Pancreas (tissue), 10 donors: ENCODE measurements at regions not wholly inside any gene's neighbourhood (a gene's known extent, or its start where the extent isn't known, plus 50 kb on each side); places are given as distances from the start of the nearest gene placed in this dataset.
"Not testable (repeated sequence)": the region's sequence is repeated elsewhere in the genome, so short reads cannot be mapped to it uniquely, and the experiment has no call there.

Experiments
- ATAC-seq, 4 donors: fragments of 200-7000 bp; cut with Tn5 transposase; one replicate each; pipeline versions ENCODE4 v1.8.0 to v1.9.1; 2020; ENCODE audit warnings: mild to moderate bottlenecking in 4 of 4, moderate library complexity in 4 of 4
- DNase-seq, 6 donors: peaks; one replicate each; pipeline ENCODE4 v3.0.0-alpha.2; 2020
- FAIRE-seq: peaks from 2 replicates; lab custom pipeline; 2012; peaks lifted over from hg19 to GRCh38; lab: Jason Lieb, UNC
- H3K27ac ChIP-seq, 4 donors: fragments of 200-600 bp; sonication (generic); 1 replicate in 3 of 4; 2 replicates in 1 of 4; pipeline versions ENCODE4 v1.5.0 to v1.8.0; 2020
- H3K27me3 ChIP-seq, 4 donors: fragments of 200-600 bp; one replicate each; pipeline ENCODE4 v1.8.0; 2021
- H3K36me3 ChIP-seq, 3 donors: fragments of 200-600 bp; sonication (generic) in 1 of 3; one replicate each; pipeline versions ENCODE4 v1.5.0 to v1.8.0; 2020 to 2021
- H3K4me1 ChIP-seq, 3 donors: fragments of 200-600 bp; one replicate each; pipeline ENCODE4 v1.8.0; 2021
- H3K4me3 ChIP-seq, 4 donors: fragments of 200-600 bp; sonication (generic) in 2 of 4; one replicate each; pipeline versions ENCODE4 v1.5.0 to v1.8.0; 2020 to 2021
- H3K9me3 ChIP-seq, 4 donors: fragments of 200-600 bp; one replicate each; pipeline ENCODE4 v1.8.0; 2021
- WGBS, 2 donors: extraction: QIAGEN DNeasy Blood & Tissue Kit; methylation state at CpG; one replicate each; pipeline ENCODE4 v1.1.7; 2013; 5-methylcytosine and 5-hydroxymethylcytosine counted together
- intact Hi-C, 3 donors: fragments of 100-400 bp; cut with DNase I; formaldehyde crosslinking; loops; one replicate each; pipeline versions ENCODE4 v1.11.1 to v1.14.2; 2022
- TF ChIP-seq, protein P1 (sequence below), 4 donors: fragments of 200-600 bp; sonication (generic) in 3 of 4; IDR thresholded peaks; one replicate each; pipeline versions ENCODE4 v1.5.0 to v1.8.0; 2021; ENCODE audit warnings: antibody characterized with exemption in 4 of 4
- donor health status: healthy with polysubstance abuse.
- donor health status: DM: no; HTN: no; CAD: no; lungs with moderate emphysema.
- donor health status: DM: no; HTN: no; CAD: no.
- donor health status: control.
- donor health status: control.
- donor health status: Bipolar disorder and iron deficiency.
- donor health status: DM: yes; HTN: yes; CAD: no.
- donor health status: DM: no; HTN: no; CAD: no.
- donor health status: DM: no; HTN: no; CAD: no.
- donor health status: DM: yes; HTN: yes; CAD: no.

GRCh38 chr11:116687458-116688201 lies 85.2 kb downstream of the BUD13 start:
- no peak overlapping the region for H3K27ac ChIP-seq
- TF ChIP-seq, protein P1, sequence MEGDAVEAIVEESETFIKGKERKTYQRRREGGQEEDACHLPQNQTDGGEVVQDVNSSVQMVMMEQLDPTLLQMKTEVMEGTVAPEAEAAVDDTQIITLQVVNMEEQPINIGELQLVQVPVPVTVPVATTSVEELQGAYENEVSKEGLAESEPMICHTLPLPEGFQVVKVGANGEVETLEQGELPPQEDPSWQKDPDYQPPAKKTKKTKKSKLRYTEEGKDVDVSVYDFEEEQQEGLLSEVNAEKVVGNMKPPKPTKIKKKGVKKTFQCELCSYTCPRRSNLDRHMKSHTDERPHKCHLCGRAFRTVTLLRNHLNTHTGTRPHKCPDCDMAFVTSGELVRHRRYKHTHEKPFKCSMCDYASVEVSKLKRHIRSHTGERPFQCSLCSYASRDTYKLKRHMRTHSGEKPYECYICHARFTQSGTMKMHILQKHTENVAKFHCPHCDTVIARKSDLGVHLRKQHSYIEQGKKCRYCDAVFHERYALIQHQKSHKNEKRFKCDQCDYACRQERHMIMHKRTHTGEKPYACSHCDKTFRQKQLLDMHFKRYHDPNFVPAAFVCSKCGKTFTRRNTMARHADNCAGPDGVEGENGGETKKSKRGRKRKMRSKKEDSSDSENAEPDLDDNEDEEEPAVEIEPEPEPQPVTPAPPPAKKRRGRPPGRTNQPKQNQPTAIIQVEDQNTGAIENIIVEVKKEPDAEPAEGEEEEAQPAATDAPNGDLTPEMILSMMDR (IDR thresholded peaks at IDR 0.05): no peak
- FAIRE-seq (no peak), ATAC-seq (no peak), DNase-seq (peak in 1 of 6 donors; percentile 27)
- H3K4me1 ChIP-seq: no peaks in the 10 kb centered on the region
- no peaks in the 10 kb centered on the region for H3K9me3 ChIP-seq
- H3K27me3 ChIP-seq: no peaks in the 10 kb centered on the region
- WGBS, 2 donors: 55% methylated on average over 6 of the region's 6 CpGs
- H3K4me3 ChIP-seq: no peak overlapping the region
- intact Hi-C loops: no loop called here
- no peaks in the 10 kb centered on the region for H3K36me3 ChIP-seq

GRCh38 chr11:116686866-116687265 lies 85.9 kb downstream of the BUD13 start:
- Histone ChIP-seq H3K4me3 (no peak overlapping the region), H3K4me1 (no peaks in the 10 kb centered on the region), H3K36me3 (no peaks in the 10 kb centered on the region), H3K27me3 (no peaks in the 10 kb centered on the region), H3K9me3 (no peaks in the 10 kb centered on the region), H3K27ac (no peak overlapping the region)
- no peak for FAIRE-seq
- ATAC-seq: no peak
- no peak for DNase-seq
- TF ChIP-seq, protein P1 (IDR thresholded peaks at IDR 0.05): no peak
- intact Hi-C loops: no loop called here
- WGBS, 2 donors: 43 to 56% methylated on average over 9 of the region's 9 CpGs

GRCh38 chr11:116683982-116684381 lies 88.8 kb downstream of the BUD13 start:
- H3K36me3 ChIP-seq: no peaks in the 10 kb centered on the region
- 70 to 86% methylated on average over 3 of the region's 3 CpGs for WGBS, 2 donors
- intact Hi-C loops: no loop called here
- no peak for FAIRE-seq
- ATAC-seq: no peak
- H3K9me3 ChIP-seq: no peaks in the 10 kb centered on the region
- no peak overlapping the region for H3K4me3 ChIP-seq
- H3K4me1 ChIP-seq: no peaks in the 10 kb centered on the region
- H3K27ac ChIP-seq: no peak overlapping the region
- TF ChIP-seq, protein P1 (IDR thresholded peaks at IDR 0.05): no peak
- DNase-seq: no peak
- no peaks in the 10 kb centered on the region for H3K27me3 ChIP-seq

- Histone ChIP-seq H3K4me3 (no peak overlapping the region), H3K36me3 (no peaks in the 10 kb centered on the region), H3K9me3 (no peaks in the 10 kb centered on the region), H3K27me3 (no peaks in the 10 kb centered on the region), H3K27ac (no peak overlapping the region), H3K4me1 (no peaks in the 10 kb centered on the region)
- WGBS, 2 donors: 59 to 70% methylated on average over 4 of the region's 4 CpGs
- ATAC-seq (no peak), FAIRE-seq (no peak), DNase-seq (no peak)
- intact Hi-C loops: no loop called here
- TF ChIP-seq, protein P1 (IDR thresholded peaks at IDR 0.05): no peak
Measured at GRCh38 chr11:116680349-116681125, 92.2 kb downstream of the BUD13 start.

DNA sequence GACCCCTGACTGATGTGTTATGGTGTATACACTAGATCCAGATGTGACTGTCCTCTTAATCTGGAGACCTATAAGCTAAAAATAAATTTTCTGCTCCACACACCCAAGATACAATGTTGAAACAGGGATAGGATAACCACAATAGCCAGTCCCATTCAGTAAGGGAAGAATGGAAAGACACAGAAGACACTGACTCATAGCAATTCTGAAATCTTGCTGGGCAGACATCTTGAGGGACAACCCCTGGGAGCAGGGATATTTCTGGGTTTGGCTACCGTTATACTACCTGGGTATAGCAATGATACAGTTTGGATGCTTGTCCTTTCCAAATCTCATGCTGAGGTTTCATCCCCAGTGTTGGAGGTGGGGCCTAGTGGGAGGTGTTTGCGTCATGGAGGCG lies 93.9 kb downstream of the BUD13 start:
- Histone ChIP-seq H3K4me1 (no peaks in the 10 kb centered on the region), H3K4me3 (no peak overlapping the region), H3K9me3 (no peaks in the 10 kb centered on the region), H3K27ac (no peak overlapping the region), H3K36me3 (no peaks in the 10 kb centered on the region), H3K27me3 (no peaks in the 10 kb centered on the region)
- no peak for FAIRE-seq
- intact Hi-C loops: no loop called here
- no peak for ATAC-seq
- WGBS, 2 donors: 80 to 87% methylated on average over 3 of the region's 3 CpGs
- TF ChIP-seq, protein P1 (IDR thresholded peaks at IDR 0.05): no peak
- no peak for DNase-seq

DNA sequence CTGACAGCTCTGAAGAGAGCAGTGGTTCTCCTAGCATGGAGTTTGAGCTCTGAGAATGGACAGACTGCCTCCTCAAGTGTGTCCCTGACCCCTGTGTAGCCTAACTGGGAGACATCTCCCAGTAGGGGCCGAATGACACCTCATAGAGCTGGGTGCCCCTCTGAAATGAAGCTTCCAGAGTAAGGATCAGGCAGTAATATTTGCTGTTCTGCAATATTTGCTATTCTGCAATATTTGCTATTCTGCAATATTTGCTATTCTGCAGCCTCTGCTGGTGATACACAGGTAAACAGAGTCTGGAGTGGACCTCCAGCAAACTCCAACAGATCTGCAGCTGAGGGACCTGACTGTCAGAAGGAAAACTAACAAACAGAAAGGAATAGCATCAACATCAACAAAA lies 105.5 kb downstream of the BUD13 start:
- 23 to 29% methylated on average over 1 of the region's 1 CpG for WGBS, 2 donors
- H3K4me1 ChIP-seq, DNase-seq, H3K4me3 ChIP-seq, H3K27me3 ChIP-seq, FAIRE-seq, H3K36me3 ChIP-seq, H3K27ac ChIP-seq, intact Hi-C loops, H3K9me3 ChIP-seq, ATAC-seq: not testable (repeated sequence)

DNA sequence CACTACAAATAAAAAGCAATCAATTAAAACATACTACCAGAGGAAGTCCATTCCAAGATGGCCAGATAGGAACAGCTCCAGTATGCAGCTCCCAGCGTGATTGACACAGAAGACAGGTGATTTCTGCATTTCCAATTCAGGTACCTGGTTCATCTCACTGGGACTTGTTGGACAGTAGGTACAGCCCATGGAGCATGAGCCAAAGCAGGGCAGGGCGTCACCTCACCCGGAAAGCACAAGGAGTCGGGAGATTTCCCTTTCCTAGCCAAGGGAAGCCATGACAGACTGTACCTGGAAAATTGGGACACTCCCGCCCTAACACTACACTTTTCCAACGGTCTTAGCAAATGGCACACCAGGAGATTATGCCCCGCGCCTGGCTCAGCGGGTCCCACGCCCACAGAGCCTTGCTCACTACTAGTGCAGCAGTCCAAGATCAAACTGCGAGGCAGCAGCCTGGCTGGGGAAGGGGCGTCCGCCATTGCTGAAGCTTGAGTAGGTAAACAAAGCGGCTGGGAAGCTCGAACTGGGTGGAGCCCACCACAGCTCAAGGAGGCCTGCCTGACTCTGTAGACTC lies 106.0 kb downstream of the BUD13 start:
- H3K4me3 ChIP-seq, H3K27me3 ChIP-seq, intact Hi-C loops, H3K36me3 ChIP-seq, H3K9me3 ChIP-seq, DNase-seq, FAIRE-seq, H3K4me1 ChIP-seq, H3K27ac ChIP-seq, ATAC-seq: not testable (repeated sequence)
- 69 to 74% methylated on average over 15 of the region's 15 CpGs for WGBS, 2 donors
